ENCODE measurements at regions not wholly inside any gene's neighbourhood (a gene's known extent, or its start where the extent isn't known, plus 50 kb on each side); places are given as distances from the start of the nearest gene placed in this dataset.
A peak's percentile ranks its signal among the peaks of the same experiment; 100 is the strongest.
"Not testable (repeated sequence)": the region's sequence is repeated elsewhere in the genome, so short reads cannot be mapped to it uniquely, and the experiment has no call there.

DNA sequence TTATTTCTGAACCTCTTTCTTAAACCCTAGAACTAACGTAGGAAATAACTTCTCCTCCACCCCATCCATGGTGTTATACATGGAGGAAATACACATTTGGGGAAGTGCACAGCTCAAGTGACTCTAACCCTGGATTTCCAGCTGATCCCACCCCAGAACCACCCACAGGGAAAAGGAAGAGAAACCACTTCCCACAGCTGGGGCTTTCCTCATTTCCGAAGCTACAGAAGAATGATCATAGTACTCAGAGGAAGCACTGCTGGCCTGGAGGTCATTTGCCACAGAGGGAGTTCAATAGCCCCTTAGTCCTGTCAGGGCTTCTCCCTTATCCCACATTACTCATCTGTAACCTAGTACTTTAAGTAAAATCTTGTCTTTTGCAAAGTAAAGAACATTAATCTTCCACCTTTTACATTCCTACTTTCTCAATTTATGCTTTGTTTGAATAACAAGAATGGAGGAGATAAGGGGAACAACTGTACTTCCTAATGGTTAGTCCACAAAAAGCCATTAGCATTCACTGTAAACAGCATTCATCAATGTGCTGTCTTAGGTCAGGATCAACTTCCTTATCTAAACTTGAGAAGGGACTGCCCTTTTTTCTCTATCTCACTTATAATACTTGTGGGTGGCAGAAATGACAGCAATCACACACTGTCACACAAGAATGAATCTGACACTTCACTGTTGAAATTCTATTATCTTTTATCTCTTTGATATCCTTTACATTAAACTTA, 63.0 kb upstream of the RGS1 start:
- intact Hi-C loops (cut with DNase I; ENCODE audit: low total_unique reads) = no loop called here
- 48 to 61% (median 57%) methylated on average over 2 of the region's 2 CpGs for WGBS, 5 donors
- no peaks in the 10 kb centered on the region for H3K27me3 ChIP-seq
- H3K4me1 ChIP-seq = peaks cover 9 to 38% (median 20%) of the 10 kb centered on the region in 4 donors
- H3K4me3 ChIP-seq = no peak overlapping the region
- DNase-seq = peak in 1 of 2 donors; percentile 44
- peak overlapping the region in 3 of 5 donors; percentile 7 to 28 (median 14) for H3K27ac ChIP-seq
- no peaks in the 10 kb centered on the region for H3K9me3 ChIP-seq
- no peak for TF ChIP-seq POLR2AphosphoS5 (IDR thresholded peaks at IDR 0.05)
- TF ChIP-seq, protein P1, sequence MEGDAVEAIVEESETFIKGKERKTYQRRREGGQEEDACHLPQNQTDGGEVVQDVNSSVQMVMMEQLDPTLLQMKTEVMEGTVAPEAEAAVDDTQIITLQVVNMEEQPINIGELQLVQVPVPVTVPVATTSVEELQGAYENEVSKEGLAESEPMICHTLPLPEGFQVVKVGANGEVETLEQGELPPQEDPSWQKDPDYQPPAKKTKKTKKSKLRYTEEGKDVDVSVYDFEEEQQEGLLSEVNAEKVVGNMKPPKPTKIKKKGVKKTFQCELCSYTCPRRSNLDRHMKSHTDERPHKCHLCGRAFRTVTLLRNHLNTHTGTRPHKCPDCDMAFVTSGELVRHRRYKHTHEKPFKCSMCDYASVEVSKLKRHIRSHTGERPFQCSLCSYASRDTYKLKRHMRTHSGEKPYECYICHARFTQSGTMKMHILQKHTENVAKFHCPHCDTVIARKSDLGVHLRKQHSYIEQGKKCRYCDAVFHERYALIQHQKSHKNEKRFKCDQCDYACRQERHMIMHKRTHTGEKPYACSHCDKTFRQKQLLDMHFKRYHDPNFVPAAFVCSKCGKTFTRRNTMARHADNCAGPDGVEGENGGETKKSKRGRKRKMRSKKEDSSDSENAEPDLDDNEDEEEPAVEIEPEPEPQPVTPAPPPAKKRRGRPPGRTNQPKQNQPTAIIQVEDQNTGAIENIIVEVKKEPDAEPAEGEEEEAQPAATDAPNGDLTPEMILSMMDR (IDR thresholded peaks at IDR 0.05) = no peak
- TF ChIP-seq EP300 (IDR thresholded peaks at IDR 0.05) = no peak
- TF ChIP-seq POLR2A (IDR thresholded peaks at IDR 0.05) = no peak
- no peaks in the 10 kb centered on the region for H3K36me3 ChIP-seq

DNA sequence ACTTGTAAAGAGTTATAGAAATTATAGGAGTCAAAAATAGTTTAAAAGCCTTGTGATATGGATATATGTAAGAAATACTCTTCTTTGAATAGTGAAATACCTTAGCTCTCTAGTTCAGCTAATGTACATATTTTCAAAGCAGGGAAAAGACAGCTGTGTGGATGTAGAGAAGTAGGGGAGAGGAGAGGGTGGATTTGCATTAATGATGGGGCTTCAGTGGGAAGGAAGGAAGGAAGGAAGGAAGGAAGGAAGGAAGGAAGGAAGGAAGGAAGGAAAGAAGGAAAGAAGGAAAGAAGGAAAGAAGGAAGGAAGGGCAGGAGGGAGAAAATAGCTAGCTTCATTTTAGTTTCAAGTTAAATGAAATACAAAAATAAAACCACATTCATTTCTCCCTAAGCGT, 62.4 kb upstream of the RGS1 start:
- WGBS, 5 donors = 87 to 91% (median 88%) methylated on average over 1 of the region's 1 CpG
- peak overlapping the region in 1 of 5 donors; percentile 7 for H3K27ac ChIP-seq
- H3K9me3 ChIP-seq = no peaks in the 10 kb centered on the region
- no peak overlapping the region for H3K4me3 ChIP-seq
- intact Hi-C loops (cut with DNase I; ENCODE audit: low total_unique reads) = no loop called here
- no peaks in the 10 kb centered on the region for H3K27me3 ChIP-seq
- no peak for TF ChIP-seq POLR2AphosphoS5 (IDR thresholded peaks at IDR 0.05)
- TF ChIP-seq EP300 (IDR thresholded peaks at IDR 0.05) = no peak
- no peak for TF ChIP-seq POLR2A (IDR thresholded peaks at IDR 0.05)
- H3K4me1 ChIP-seq = peaks cover 9 to 39% (median 20%) of the 10 kb centered on the region in 4 donors
- H3K36me3 ChIP-seq = no peaks in the 10 kb centered on the region
- no peak for DNase-seq

DNA sequence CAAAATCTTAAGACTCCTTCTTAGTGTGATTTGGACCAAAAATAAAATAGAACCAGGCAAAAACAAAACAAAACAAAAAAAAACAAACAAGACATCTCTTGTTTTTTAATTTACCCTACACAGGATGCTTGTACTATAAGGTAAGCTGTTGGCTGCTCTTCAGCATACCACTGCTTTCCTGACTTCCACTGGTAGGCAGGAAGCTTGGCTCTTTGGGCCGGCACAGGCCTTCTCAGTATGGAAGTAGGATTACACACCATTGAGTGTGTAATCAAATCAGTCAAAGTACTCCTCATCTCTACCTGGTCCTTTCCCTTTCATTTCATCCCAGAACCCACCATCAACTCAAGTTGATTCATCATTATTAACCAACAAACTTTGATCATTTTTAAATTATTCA, 61.9 kb upstream of the RGS1 start:
- TF ChIP-seq POLR2AphosphoS5 (IDR thresholded peaks at IDR 0.05) (no peak), POLR2A (IDR thresholded peaks at IDR 0.05) (no peak), EP300 (IDR thresholded peaks at IDR 0.05) (no peak)
- TF ChIP-seq, protein P1 (IDR thresholded peaks at IDR 0.05) = no peak
- no peaks in the 10 kb centered on the region for H3K27me3 ChIP-seq
- no peak overlapping the region for H3K4me3 ChIP-seq
- intact Hi-C loops (cut with DNase I; ENCODE audit: low total_unique reads) = no loop called here
- no peaks in the 10 kb centered on the region for H3K9me3 ChIP-seq
- H3K4me1 ChIP-seq = peaks cover 9 to 39% (median 20%) of the 10 kb centered on the region in 4 donors
- H3K27ac ChIP-seq = no peak overlapping the region
- H3K36me3 ChIP-seq = no peaks in the 10 kb centered on the region
- no peak for DNase-seq
- 52 to 75% (median 63%) methylated on average over 1 of the region's 1 CpG for WGBS, 5 donors

DNA sequence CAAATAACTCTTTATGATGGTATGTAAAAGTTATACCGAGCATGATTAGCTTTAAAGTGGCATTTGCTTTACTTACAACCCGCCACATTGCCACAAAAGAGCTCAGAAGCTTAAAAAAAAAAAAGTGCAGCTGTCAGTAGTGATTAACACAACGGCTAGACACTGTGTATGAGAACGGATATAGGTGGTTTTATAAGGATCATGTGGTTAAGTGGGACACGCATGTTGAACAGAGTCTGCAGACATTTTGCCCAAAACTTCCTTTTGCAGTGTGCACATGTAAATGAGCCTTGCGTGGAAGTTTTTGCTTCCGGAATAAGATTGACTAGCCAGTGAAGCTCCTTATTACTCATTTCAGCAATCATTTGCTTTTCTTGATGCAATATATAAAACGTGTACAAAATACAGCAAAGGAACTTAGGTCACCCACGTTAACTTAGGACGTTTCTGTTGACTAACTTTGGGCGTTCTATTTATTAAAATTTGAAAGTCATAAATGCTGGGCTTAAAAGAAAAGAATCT, 58.7 kb upstream of the RGS1 start:
- no peaks in the 10 kb centered on the region for H3K36me3 ChIP-seq
- no peak overlapping the region for H3K4me3 ChIP-seq
- H3K27ac ChIP-seq = peak overlapping the region in 3 of 5 donors; percentile 24 to 56 (median 37)
- no peaks in the 10 kb centered on the region for H3K9me3 ChIP-seq
- peak in 1 of 2 donors; percentile 71 for DNase-seq
- TF ChIP-seq POLR2AphosphoS5 (IDR thresholded peaks at IDR 0.05) (peak; percentile 22 to 40 (median 35)), POLR2A (IDR thresholded peaks at IDR 0.05) (no peak)
- H3K4me1 ChIP-seq = peaks cover 9 to 45% (median 20%) of the 10 kb centered on the region in 4 donors
- WGBS, 5 donors = 25 to 41% (median 30%) methylated on average over 11 of the region's 11 CpGs
- intact Hi-C loops (cut with DNase I; ENCODE audit: low total_unique reads) = no loop called here
- H3K27me3 ChIP-seq = no peaks in the 10 kb centered on the region

DNA sequence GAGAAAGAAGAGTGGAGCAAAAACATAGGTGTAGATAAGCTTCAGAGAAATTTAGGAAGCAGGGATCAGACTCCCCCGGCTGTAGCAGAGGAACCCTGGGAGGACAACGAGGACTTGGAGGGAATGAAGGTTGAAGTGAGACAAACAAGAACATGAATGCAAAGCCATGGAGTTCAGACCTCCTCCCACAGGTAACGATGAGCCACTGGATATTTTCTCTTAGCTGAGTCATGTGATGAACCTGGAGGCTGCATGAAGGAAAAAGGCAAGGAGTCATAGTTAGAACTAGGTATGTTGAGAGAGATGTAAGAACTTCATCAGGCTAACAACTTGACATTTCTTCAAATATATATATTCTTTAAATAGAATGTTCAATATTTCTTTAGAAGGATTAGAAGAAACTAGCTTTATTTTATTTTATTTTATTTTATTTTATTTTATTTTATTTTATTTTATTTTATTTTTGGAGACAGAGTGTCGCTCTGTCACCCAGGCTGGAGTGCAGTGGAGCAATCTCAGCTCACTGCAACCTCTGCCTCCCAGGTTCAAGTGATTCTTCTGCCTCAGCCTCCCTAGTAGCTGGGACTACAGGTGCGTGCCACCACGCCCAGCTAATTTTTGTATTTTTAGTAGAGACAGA, 57.7 kb upstream of the RGS1 start:
- H3K27me3 ChIP-seq; H3K4me3 ChIP-seq; H3K9me3 ChIP-seq; H3K36me3 ChIP-seq; intact Hi-C loops (cut with DNase I; ENCODE audit: low total_unique reads); DNase-seq: not testable (repeated sequence)
- WGBS, 5 donors = 86 to 92% (median 91%) methylated on average over 6 of the region's 6 CpGs
- peak overlapping the region in 2 of 5 donors; percentile 24 to 56 for H3K27ac ChIP-seq
- H3K4me1 ChIP-seq = peaks cover 0 to 38% (median 11%) of the 10 kb centered on the region in 4 donors

Measured in stomach (tissue), 8 donors.